HCT116 (cell line): ENCODE measurements at regions not wholly inside any gene's neighbourhood (a gene's known extent, or its start where the extent isn't known, plus 50 kb on each side); places are given as distances from the start of the nearest gene placed in this dataset.

Source experiments
- ATAC-seq: fragments of 200-7000 bp; cut with Tn5 transposase; 2 replicates; pipeline ENCODE4 v1.9.1; 2020; ENCODE audit warnings: mild to moderate bottlenecking, moderate library complexity
- BruUV-seq: library from RNA; stranded (reverse); fragments of 400-500 nt; replicated peaks from 2 replicates; lab custom pipeline; 2021; lab: Mats Ljungman, UMichigan
- CTCF ChIA-PET: fragments of 300-600 bp; sonication (Branson Sonifier 250); formaldehyde crosslinking; loops from one replicate; lab custom pipeline; 2021; ENCODE audit warnings: antibody characterized with exemption; lab: Charles Lee
- POLR2A ChIA-PET: fragments of 300-600, 350-600 bp; sonication (Branson Sonifier 250); formaldehyde crosslinking; loops from one replicate; lab custom pipeline; 2021; ENCODE audit warnings: antibody characterized with exemption; lab: Charles Lee
- RAD21 ChIA-PET, 2 experiments: fragments of 300-600 bp; sonication (Branson Sonifier 250); formaldehyde crosslinking; loops; one replicate each; lab custom pipeline; 2023; ENCODE audit warnings: low total read pairs in 2 of 2; ENCODE audit not compliant: uncharacterized antibody in 2 of 2, unreplicated experiment in 2 of 2, low non-redundant PET in 1 of 2; lab: Charles Lee
- DNase-seq: peaks from one replicate; pipeline ENCODE4 v3.0.0-alpha.2; 2010; ENCODE audit warnings: low read depth, low spot score
- H2AFZ ChIP-seq: fragments of 200-600 bp; shearing (Covaris generic), sonication (generic); 2 replicates; pipeline ENCODE4 v1.6.1; 2017; ENCODE audit warnings: low read depth, mixed run types, mixed read lengths, antibody characterized with exemption, low read length; ENCODE audit not compliant: poor library complexity, severe bottlenecking
- H3K27ac ChIP-seq: 2 replicates; pipeline ENCODE4 v1.5.1; 2012; ENCODE audit warnings: low read depth, low read length
- H3K27me3 ChIP-seq: fragments of 200-600 bp; sonication (generic); 2 replicates; pipeline ENCODE4 v1.6.1; 2016; ENCODE audit warnings: mixed run types, low read length, mixed read lengths; ENCODE audit not compliant: insufficient read depth
- H3K36me3 ChIP-seq, 2 experiments: fragments of 200-500 bp in 1 of 2; fragments of 200-600 bp in 1 of 2; sonication (Bioruptor generic) in 1 of 2; sonication (generic) in 1 of 2; 2 replicates each; pipeline versions ENCODE4 v1.5.1 to v1.6.1; 2014 to 2016; ENCODE audit warnings: low read length in 2 of 2, inconsistent platforms in 1 of 2, mixed read lengths in 1 of 2, mixed run types in 1 of 2; ENCODE audit not compliant: insufficient read depth in 2 of 2, control insufficient read depth in 1 of 2
- H3K4me1 ChIP-seq, 2 experiments: fragments of 200-600 bp in 1 of 2; sonication (generic) in 1 of 2; 2 replicates each; pipeline versions ENCODE4 v1.5.1 to v1.6.1; 2012 to 2017; ENCODE audit warnings: low read length in 2 of 2, inconsistent platforms in 1 of 2, mild to moderate bottlenecking in 1 of 2, mixed read lengths in 1 of 2, mixed run types in 1 of 2, moderate library complexity in 1 of 2; ENCODE audit not compliant: insufficient read depth in 2 of 2, control insufficient read depth in 1 of 2
- H3K4me2 ChIP-seq: fragments of 200-600 bp; sonication (generic); 2 replicates; pipeline ENCODE4 v1.6.1; 2017; ENCODE audit warnings: mixed run types, low read length, mixed read lengths
- H3K4me3 ChIP-seq, 2 experiments: fragments of 200-600 bp in 1 of 2; sonication (generic) in 1 of 2; replicated peaks in 1 of 2; 2 replicates each; pipeline ENCODE4 v1.5.1; 2011 to 2016; ENCODE audit warnings: low read length in 2 of 2, control low read depth in 1 of 2, low read depth in 1 of 2, mild to moderate bottlenecking in 1 of 2, mixed read lengths in 1 of 2, mixed run types in 1 of 2
- H3K79me2 ChIP-seq: fragments of 200-600 bp; sonication (generic); 2 replicates; pipeline ENCODE4 v1.6.1; 2017; ENCODE audit warnings: mild to moderate bottlenecking, mixed run types, low read length, moderate library complexity, mixed read lengths; ENCODE audit not compliant: insufficient read depth
- H3K9ac ChIP-seq: fragments of 200-600 bp; sonication (generic); 2 replicates; pipeline ENCODE4 v1.6.1; 2016; ENCODE audit warnings: low read length, mixed read lengths
- H3K9me2 ChIP-seq: fragments of 200-600 bp; sonication (generic), shearing (Covaris generic); 2 replicates; pipeline ENCODE4 v1.6.1; 2017; ENCODE audit warnings: mixed run types, mild to moderate bottlenecking, moderate library complexity; ENCODE audit not compliant: insufficient read depth
- H3K9me3 ChIP-seq, 2 experiments: fragments of 200-500 bp in 1 of 2; fragments of 200-600 bp in 1 of 2; sonication (Bioruptor generic) in 1 of 2; sonication (generic) in 1 of 2; 2 replicates each; pipeline ENCODE4 v1.6.1; 2014 to 2017; ENCODE audit warnings: low read length in 2 of 2, mixed read lengths in 2 of 2, inconsistent platforms in 1 of 2, low read depth in 1 of 2, mild to moderate bottlenecking in 1 of 2, mixed run types in 1 of 2, moderate library complexity in 1 of 2; ENCODE audit not compliant: control insufficient read depth in 1 of 2, insufficient read depth in 1 of 2
- H4K20me1 ChIP-seq: fragments of 200-600 bp; sonication (generic), shearing (Covaris generic); 2 replicates; pipeline ENCODE4 v1.6.1; 2017; ENCODE audit warnings: mixed run types, mild to moderate bottlenecking, moderate library complexity; ENCODE audit not compliant: insufficient read depth
- CBX3 ChIP-seq: IDR thresholded peaks from 2 replicates; pipeline ENCODE4 v1.6.1; 2012; ENCODE audit warnings: low read depth
- CEBPB ChIP-seq: IDR thresholded peaks from 2 replicates; pipeline ENCODE4 v1.6.1; 2012; ENCODE audit warnings: low read depth
- ELF1 ChIP-seq: IDR thresholded peaks from 2 replicates; pipeline ENCODE4 v1.6.1; 2012; ENCODE audit warnings: low read depth, borderline replicate concordance
- FOSL1 ChIP-seq: IDR thresholded peaks from 2 replicates; pipeline ENCODE4 v1.6.1; 2012; ENCODE audit warnings: low read depth
- JUND ChIP-seq: IDR thresholded peaks from 2 replicates; pipeline ENCODE4 v1.6.1; 2012
- POLR2AphosphoS5 ChIP-seq: IDR thresholded peaks from 2 replicates; pipeline ENCODE4 v1.6.1; 2011; ENCODE audit warnings: mild to moderate bottlenecking, low read depth, low read length, moderate library complexity
- RAD21 ChIP-seq: IDR thresholded peaks from 2 replicates; pipeline ENCODE4 v1.6.1; 2012; ENCODE audit warnings: low read depth, mild to moderate bottlenecking
- SIN3A ChIP-seq: IDR thresholded peaks from 2 replicates; pipeline ENCODE4 v1.6.1; 2012; ENCODE audit warnings: low read depth
- SP1 ChIP-seq: IDR thresholded peaks from 2 replicates; pipeline ENCODE4 v1.6.1; 2012; ENCODE audit warnings: low read depth
- SRF ChIP-seq: IDR thresholded peaks from 2 replicates; pipeline ENCODE4 v1.6.1; 2012; ENCODE audit warnings: low read depth
- TCF7L2 ChIP-seq: IDR thresholded peaks from 2 replicates; pipeline ENCODE4 v1.7.0; 2011; ENCODE audit warnings: borderline replicate concordance, inconsistent platforms; ENCODE audit not compliant: insufficient read depth, insufficient read length; ENCODE audit errors: extremely low read depth
- YY1 ChIP-seq: IDR thresholded peaks from 2 replicates; pipeline ENCODE4 v1.6.1; 2011; ENCODE audit warnings: low read length, low read depth, moderate library complexity, mild to moderate bottlenecking; ENCODE audit not compliant: insufficient replicate concordance; ENCODE audit errors: extremely low read depth
- ZNF274 ChIP-seq: fragments of 200-500 bp; sonication (Bioruptor generic); IDR thresholded peaks from 2 replicates; pipeline ENCODE4 v1.6.1; 2014; ENCODE audit warnings: mild to moderate bottlenecking, low read depth, low read length, inconsistent platforms
- intact Hi-C: fragments of 100-400 bp; cut with micrococcal nuclease; formaldehyde crosslinking; loops from 2 replicates; pipeline ENCODE4 v1.10.0; 2022
- TF ChIP-seq, protein P1 (sequence below): IDR thresholded peaks from 2 replicates; pipeline ENCODE4 v1.6.1; 2012; ENCODE audit warnings: low read depth
- TF ChIP-seq, protein P2 (sequence below), 3 experiments: fragments of 200-600 bp in 1 of 3; sonication (generic) in 1 of 3; IDR thresholded peaks in 2 of 3; conservative IDR thresholded peaks in 1 of 3; 2 replicates each; pipeline ENCODE4 v1.5.1; 2012 to 2017; ENCODE audit warnings: low read depth in 2 of 3, low read length in 2 of 3, antibody characterized with exemption in 1 of 3, borderline replicate concordance in 1 of 3, control low read depth in 1 of 3, mild to moderate bottlenecking in 1 of 3, mixed read lengths in 1 of 3, mixed run types in 1 of 3, moderate library complexity in 1 of 3; ENCODE audit not compliant: insufficient read depth in 1 of 3

- H3K27ac ChIP-seq: no peak overlapping the region
- H3K9ac ChIP-seq: no peak overlapping the region
- no TSS peak for BruUV-seq
- POLR2A ChIA-PET: no interaction called here
- no peak overlapping the region for H3K4me3 ChIP-seq
- TF ChIP-seq ZNF274 (no peak), FOSL1 (no peak), YY1 (no peak), SIN3A (no peak), ELF1 (no peak)
- TF ChIP-seq, all 23 proteins: peak for 0
- H3K9me2 ChIP-seq: no peaks in the 10 kb centered on the region
- ChIA-PET CTCF (no interaction called here), RAD21 (no interaction called here)
- intact Hi-C loops: no loop called here
- no peak overlapping the region for H2AFZ ChIP-seq
- DNase-seq (no peak), ATAC-seq (no peak)
- H3K36me3 ChIP-seq: no peaks in the 10 kb centered on the region
- H3K4me2 ChIP-seq: no peak overlapping the region
- no peaks in the 10 kb centered on the region for H3K79me2 ChIP-seq
- H3K4me1 ChIP-seq: no peaks in the 10 kb centered on the region
- H3K9me3 ChIP-seq: no peaks in the 10 kb centered on the region
- H4K20me1 ChIP-seq: no peaks in the 10 kb centered on the region
- H3K27me3 ChIP-seq: 0 out of 2 replicates have a peak, but pooled peaks cover 4% of the 10 kb centered on the region
Observed at GRCh38 chr2:15865923-15866322, 74.4 kb upstream of the MYCN start.

- H3K36me3 ChIP-seq: no peaks in the 10 kb centered on the region
- POLR2A ChIA-PET: no interaction called here
- no peak for TF ChIP-seq CBX3
- TF ChIP-seq RAD21: no peak
- TF ChIP-seq, protein P1, sequence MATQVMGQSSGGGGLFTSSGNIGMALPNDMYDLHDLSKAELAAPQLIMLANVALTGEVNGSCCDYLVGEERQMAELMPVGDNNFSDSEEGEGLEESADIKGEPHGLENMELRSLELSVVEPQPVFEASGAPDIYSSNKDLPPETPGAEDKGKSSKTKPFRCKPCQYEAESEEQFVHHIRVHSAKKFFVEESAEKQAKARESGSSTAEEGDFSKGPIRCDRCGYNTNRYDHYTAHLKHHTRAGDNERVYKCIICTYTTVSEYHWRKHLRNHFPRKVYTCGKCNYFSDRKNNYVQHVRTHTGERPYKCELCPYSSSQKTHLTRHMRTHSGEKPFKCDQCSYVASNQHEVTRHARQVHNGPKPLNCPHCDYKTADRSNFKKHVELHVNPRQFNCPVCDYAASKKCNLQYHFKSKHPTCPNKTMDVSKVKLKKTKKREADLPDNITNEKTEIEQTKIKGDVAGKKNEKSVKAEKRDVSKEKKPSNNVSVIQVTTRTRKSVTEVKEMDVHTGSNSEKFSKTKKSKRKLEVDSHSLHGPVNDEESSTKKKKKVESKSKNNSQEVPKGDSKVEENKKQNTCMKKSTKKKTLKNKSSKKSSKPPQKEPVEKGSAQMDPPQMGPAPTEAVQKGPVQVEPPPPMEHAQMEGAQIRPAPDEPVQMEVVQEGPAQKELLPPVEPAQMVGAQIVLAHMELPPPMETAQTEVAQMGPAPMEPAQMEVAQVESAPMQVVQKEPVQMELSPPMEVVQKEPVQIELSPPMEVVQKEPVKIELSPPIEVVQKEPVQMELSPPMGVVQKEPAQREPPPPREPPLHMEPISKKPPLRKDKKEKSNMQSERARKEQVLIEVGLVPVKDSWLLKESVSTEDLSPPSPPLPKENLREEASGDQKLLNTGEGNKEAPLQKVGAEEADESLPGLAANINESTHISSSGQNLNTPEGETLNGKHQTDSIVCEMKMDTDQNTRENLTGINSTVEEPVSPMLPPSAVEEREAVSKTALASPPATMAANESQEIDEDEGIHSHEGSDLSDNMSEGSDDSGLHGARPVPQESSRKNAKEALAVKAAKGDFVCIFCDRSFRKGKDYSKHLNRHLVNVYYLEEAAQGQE: no peak
- no peak for TF ChIP-seq SP1
- no peak for TF ChIP-seq TCF7L2
- TF ChIP-seq POLR2AphosphoS5: no peak
- no peak for TF ChIP-seq SRF
- no peak for TF ChIP-seq JUND
- TF ChIP-seq, protein P2, sequence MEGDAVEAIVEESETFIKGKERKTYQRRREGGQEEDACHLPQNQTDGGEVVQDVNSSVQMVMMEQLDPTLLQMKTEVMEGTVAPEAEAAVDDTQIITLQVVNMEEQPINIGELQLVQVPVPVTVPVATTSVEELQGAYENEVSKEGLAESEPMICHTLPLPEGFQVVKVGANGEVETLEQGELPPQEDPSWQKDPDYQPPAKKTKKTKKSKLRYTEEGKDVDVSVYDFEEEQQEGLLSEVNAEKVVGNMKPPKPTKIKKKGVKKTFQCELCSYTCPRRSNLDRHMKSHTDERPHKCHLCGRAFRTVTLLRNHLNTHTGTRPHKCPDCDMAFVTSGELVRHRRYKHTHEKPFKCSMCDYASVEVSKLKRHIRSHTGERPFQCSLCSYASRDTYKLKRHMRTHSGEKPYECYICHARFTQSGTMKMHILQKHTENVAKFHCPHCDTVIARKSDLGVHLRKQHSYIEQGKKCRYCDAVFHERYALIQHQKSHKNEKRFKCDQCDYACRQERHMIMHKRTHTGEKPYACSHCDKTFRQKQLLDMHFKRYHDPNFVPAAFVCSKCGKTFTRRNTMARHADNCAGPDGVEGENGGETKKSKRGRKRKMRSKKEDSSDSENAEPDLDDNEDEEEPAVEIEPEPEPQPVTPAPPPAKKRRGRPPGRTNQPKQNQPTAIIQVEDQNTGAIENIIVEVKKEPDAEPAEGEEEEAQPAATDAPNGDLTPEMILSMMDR (IDR thresholded peaks at IDR 0.05 in 2 of 3, conservative IDR thresholded peaks at IDR 0.05 in 1 of 3; ENCODE audit: borderline replicate concordance in 1 of 3, insufficient read depth in 1 of 3, low read depth in 2 of 3, low read length in 2 of 3): no peak
- TF ChIP-seq SIN3A: no peak
- no peak for TF ChIP-seq CEBPB
- TF ChIP-seq ELF1: no peak
- no peak for TF ChIP-seq ZNF274
Observed at GRCh38 chr2:15866563-15867193, 73.7 kb upstream of the MYCN start.

More at GRCh38 chr2:15866563-15867193, 73.7 kb upstream of the MYCN start:
- H3K79me2 ChIP-seq: no peaks in the 10 kb centered on the region
- H3K9me2 ChIP-seq: no peaks in the 10 kb centered on the region
- no peaks in the 10 kb centered on the region for H3K4me1 ChIP-seq
- H3K27me3 ChIP-seq: 0 out of 2 replicates have a peak, but pooled peaks cover 4% of the 10 kb centered on the region
- H3K27ac ChIP-seq: no peak overlapping the region
- no TSS peak for BruUV-seq
- RAD21 ChIA-PET: no interaction called here
- CTCF ChIA-PET: no interaction called here
- DNase-seq (no peak), ATAC-seq (no peak)
- intact Hi-C loops: no loop called here
- no peak overlapping the region for H3K9ac ChIP-seq
- H3K9me3 ChIP-seq: no peaks in the 10 kb centered on the region
- no peak overlapping the region for H3K4me2 ChIP-seq
- H2AFZ ChIP-seq: no peak overlapping the region
- H4K20me1 ChIP-seq: no peaks in the 10 kb centered on the region
- no peak overlapping the region for H3K4me3 ChIP-seq
